KMS-11 (cell line): ENCODE measurements at regions not wholly inside any gene's neighbourhood (a gene's known extent, or its start where the extent isn't known, plus 50 kb on each side); places are given as distances from the start of the nearest gene placed in this dataset.

ENCODE experiments used
- H2AFZ ChIP-seq: fragments of 200-600 bp; sonication (generic); 2 replicates; pipeline ENCODE4 v1.6.1; 2016; ENCODE audit warnings: antibody characterized with exemption, mixed run types, low read depth
- H3K27ac ChIP-seq: fragments of 200-600 bp; sonication (generic); 2 replicates; pipeline ENCODE4 v1.6.1; 2016; ENCODE audit warnings: mild to moderate bottlenecking, mixed run types
- H3K27me3 ChIP-seq: fragments of 200-600 bp; sonication (generic); 2 replicates; pipeline ENCODE4 v1.6.1; 2017; ENCODE audit warnings: mild to moderate bottlenecking, low read depth, mixed run types, moderate library complexity; ENCODE audit not compliant: insufficient read depth
- H3K36me3 ChIP-seq: fragments of 200-600 bp; sonication (generic); 2 replicates; pipeline ENCODE4 v1.6.1; 2017; ENCODE audit warnings: mild to moderate bottlenecking, mixed run types; ENCODE audit not compliant: insufficient read depth
- H3K4me1 ChIP-seq: fragments of 200-600 bp; sonication (generic); 2 replicates; pipeline ENCODE4 v1.6.1; 2016; ENCODE audit warnings: mild to moderate bottlenecking, low read depth, mixed run types; ENCODE audit not compliant: poor library complexity, severe bottlenecking
- H3K4me2 ChIP-seq: fragments of 200-600 bp; sonication (generic); 2 replicates; pipeline ENCODE4 v1.7.0; 2016; ENCODE audit warnings: mild to moderate bottlenecking, mixed run types
- H3K4me3 ChIP-seq: fragments of 200-600 bp; sonication (generic); IDR thresholded peaks from 2 replicates; pipeline ENCODE4 v1.6.1; 2017; ENCODE audit warnings: low read depth, low read length, mixed read lengths; ENCODE audit not compliant: insufficient read depth
- H3K79me2 ChIP-seq: fragments of 200-600 bp; sonication (generic); 2 replicates; pipeline ENCODE4 v1.6.1; 2016; ENCODE audit warnings: low read depth, mixed run types; ENCODE audit not compliant: insufficient read depth
- H3K9ac ChIP-seq: fragments of 200-600 bp; sonication (generic); 2 replicates; pipeline ENCODE4 v1.6.1; 2016; ENCODE audit warnings: mild to moderate bottlenecking, mixed run types
- H4K20me1 ChIP-seq: fragments of 200-600 bp; sonication (generic); 2 replicates; pipeline ENCODE4 v1.6.1; 2016; ENCODE audit warnings: mild to moderate bottlenecking, mixed run types; ENCODE audit not compliant: insufficient read depth
- TF ChIP-seq, protein P1 (sequence below): fragments of 200-600 bp; sonication (generic); conservative IDR thresholded peaks from 2 replicates; pipeline ENCODE4 v1.6.1; 2017; ENCODE audit warnings: low read depth, mild to moderate bottlenecking, antibody characterized with exemption, low read length, moderate library complexity, mixed read lengths

DNA sequence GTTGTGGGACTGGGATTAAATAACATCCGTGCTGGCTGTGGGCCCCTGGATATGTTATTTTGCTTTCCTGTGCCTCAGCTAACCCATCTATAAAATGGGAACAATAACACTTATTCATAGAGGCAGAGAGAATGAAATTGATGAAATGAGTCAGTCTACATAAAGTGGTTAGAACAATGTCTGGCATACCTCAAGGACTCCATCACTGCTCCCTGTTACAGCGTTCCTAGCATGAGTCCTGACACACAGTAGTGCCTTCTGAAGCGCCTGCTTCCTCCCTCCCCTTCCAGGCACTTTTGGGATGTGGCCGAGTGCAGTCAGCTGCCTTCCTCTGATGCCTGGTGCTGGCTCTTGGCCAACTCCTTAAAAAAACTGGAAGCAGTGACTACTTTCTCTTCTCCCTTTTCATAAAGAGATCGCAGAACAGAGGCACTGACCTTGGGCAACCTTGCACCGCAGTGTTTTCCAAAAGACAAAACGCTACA lies 108.4 kb upstream of the ZMIZ1 start:
- Histone ChIP-seq H3K27ac (no peak overlapping the region), H3K79me2 (no peaks in the 10 kb centered on the region), H4K20me1 (no peaks in the 10 kb centered on the region), H3K9ac (no peak overlapping the region), H3K4me2 (no peak overlapping the region), H2AFZ (no peak overlapping the region), H3K4me3 (no peak overlapping the region), H3K27me3 (no peaks in the 10 kb centered on the region), H3K4me1 (no peaks in the 10 kb centered on the region), H3K36me3 (no peaks in the 10 kb centered on the region)
- TF ChIP-seq, protein P1, sequence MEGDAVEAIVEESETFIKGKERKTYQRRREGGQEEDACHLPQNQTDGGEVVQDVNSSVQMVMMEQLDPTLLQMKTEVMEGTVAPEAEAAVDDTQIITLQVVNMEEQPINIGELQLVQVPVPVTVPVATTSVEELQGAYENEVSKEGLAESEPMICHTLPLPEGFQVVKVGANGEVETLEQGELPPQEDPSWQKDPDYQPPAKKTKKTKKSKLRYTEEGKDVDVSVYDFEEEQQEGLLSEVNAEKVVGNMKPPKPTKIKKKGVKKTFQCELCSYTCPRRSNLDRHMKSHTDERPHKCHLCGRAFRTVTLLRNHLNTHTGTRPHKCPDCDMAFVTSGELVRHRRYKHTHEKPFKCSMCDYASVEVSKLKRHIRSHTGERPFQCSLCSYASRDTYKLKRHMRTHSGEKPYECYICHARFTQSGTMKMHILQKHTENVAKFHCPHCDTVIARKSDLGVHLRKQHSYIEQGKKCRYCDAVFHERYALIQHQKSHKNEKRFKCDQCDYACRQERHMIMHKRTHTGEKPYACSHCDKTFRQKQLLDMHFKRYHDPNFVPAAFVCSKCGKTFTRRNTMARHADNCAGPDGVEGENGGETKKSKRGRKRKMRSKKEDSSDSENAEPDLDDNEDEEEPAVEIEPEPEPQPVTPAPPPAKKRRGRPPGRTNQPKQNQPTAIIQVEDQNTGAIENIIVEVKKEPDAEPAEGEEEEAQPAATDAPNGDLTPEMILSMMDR = no peak

GRCh38 chr10:78961760-78962159 lies 107.0 kb upstream of the ZMIZ1 start:
- Histone ChIP-seq H3K36me3 (no peaks in the 10 kb centered on the region), H3K4me2 (no peak overlapping the region), H3K79me2 (no peaks in the 10 kb centered on the region), H3K9ac (no peak overlapping the region), H3K4me1 (no peaks in the 10 kb centered on the region), H4K20me1 (no peaks in the 10 kb centered on the region), H3K27me3 (no peaks in the 10 kb centered on the region), H3K27ac (no peak overlapping the region), H3K4me3 (no peak overlapping the region), H2AFZ (no peak overlapping the region)
- TF ChIP-seq, protein P1 = no peak

DNA sequence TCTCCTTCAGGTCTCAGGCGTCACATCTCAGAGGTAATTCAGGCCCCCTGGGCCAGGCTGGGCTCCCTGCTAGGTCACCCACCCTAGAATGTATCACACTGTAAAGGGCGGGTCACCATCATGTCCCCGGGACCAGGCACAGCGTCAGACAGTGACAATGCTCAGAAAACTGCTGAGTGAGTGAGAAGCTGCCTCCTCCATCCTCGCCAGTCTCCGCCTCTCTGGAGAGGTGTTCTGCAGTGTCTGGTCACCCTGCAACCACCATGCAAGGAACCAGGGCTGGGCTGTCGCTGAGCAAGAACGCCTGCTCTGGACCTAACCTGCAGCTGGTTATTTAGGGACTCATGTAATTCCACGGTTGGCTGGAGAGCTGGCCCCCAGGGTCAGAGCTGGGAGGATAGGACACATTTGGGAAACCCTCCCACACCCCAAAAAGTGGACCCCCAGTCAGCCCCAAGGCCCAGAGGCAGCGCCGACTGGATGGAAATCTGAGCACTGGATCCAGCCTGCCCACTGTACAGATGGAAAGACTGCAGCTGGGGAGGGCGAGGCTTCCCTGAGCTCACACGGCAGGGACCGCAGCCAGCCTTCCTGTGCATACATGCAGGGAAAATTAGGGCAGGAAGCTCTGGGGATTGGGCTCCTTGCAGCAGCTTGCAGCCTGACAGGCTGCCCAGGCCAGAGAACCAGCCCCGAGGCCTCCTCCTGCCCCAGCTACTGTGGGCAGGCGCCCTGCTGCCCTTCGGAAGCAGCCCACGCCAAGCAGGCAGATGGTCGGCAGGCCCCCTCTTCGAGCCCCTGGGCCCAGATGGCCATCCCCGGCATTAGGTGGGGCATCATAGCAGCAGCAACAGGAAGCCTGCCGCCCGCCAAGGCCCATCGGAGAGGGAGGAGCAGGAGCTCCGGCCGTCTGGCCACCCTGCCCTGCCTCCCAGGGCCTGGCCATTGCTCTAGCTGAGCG lies 105.4 kb upstream of the ZMIZ1 start:
- no peaks in the 10 kb centered on the region for H4K20me1 ChIP-seq
- H3K27ac ChIP-seq = no peak overlapping the region

DNA sequence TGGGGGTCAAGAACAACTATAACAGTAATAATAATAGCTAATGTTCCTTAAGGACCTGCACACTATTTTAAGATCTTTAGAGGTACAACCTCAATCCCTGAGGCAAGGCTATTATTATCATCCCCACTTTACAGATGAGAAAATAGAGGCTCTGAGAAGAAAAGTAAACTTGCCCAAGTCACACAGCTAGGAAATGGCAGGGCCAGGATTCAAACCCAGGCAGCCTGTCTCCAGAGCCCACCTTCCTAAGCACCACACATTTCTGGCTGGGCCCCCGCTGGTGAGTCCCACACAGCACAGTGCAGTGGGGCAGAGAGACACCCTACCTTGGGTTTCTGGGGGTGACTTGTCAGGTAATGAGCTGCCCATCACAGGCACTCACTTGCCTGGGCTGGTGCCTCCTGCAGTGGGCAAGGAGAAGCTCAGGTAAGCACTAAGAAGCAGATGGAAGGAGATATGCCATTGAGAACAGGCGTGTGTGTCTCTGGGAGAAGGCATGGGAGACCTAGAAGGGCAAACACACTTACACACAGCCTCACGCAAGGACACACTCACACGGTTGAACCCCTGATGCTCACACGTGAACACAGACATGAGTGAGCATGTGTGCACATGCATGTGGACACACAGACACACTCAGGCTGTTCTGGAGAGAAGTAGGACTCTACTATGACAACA lies 104.4 kb upstream of the ZMIZ1 start:
- no peaks in the 10 kb centered on the region for H3K27me3 ChIP-seq
- H3K4me1 ChIP-seq = no peaks in the 10 kb centered on the region
- no peak overlapping the region for H3K9ac ChIP-seq
- no peaks in the 10 kb centered on the region for H3K36me3 ChIP-seq
- no peak overlapping the region for H3K4me2 ChIP-seq
- no peaks in the 10 kb centered on the region for H3K79me2 ChIP-seq
- H3K4me3 ChIP-seq = no peak overlapping the region
- TF ChIP-seq, protein P1 = no peak
- no peak overlapping the region for H3K27ac ChIP-seq
- H4K20me1 ChIP-seq = no peaks in the 10 kb centered on the region
- no peak overlapping the region for H2AFZ ChIP-seq

More for the DNA sequence above, 105.4 kb upstream of the ZMIZ1 start:
- H3K4me1 ChIP-seq = no peaks in the 10 kb centered on the region
- H3K27me3 ChIP-seq = no peaks in the 10 kb centered on the region
- TF ChIP-seq, protein P1 = no peak
- H2AFZ ChIP-seq = no peak overlapping the region
- H3K4me2 ChIP-seq = no peak overlapping the region
- no peaks in the 10 kb centered on the region for H3K79me2 ChIP-seq
- H3K4me3 ChIP-seq = no peak overlapping the region
- H3K9ac ChIP-seq = no peak overlapping the region
- H3K36me3 ChIP-seq = no peaks in the 10 kb centered on the region
